GM06990 (cell line): ENCODE measurements at regions not wholly inside any gene's neighbourhood (a gene's known extent, or its start where the extent isn't known, plus 50 kb on each side); places are given as distances from the start of the nearest gene placed in this dataset.

Experiments
- DNase-seq: peaks from one replicate; pipeline ENCODE4 v3.0.0-alpha.2; 2011; ENCODE audit not compliant: insufficient read length; ENCODE audit errors: extremely low read depth
- H3K27me3 ChIP-seq: replicated peaks from 2 replicates; pipeline ENCODE4 v1.6.0; 2011; ENCODE audit warnings: low read length; ENCODE audit not compliant: control insufficient read depth, insufficient read depth
- H3K36me3 ChIP-seq: 2 replicates; pipeline ENCODE4 v1.5.1; 2011; ENCODE audit warnings: low read length; ENCODE audit not compliant: control insufficient read depth, insufficient read depth
- H3K4me3 ChIP-seq: replicated peaks from 2 replicates; pipeline ENCODE4 v1.5.1; 2011; ENCODE audit warnings: low read depth, mild to moderate bottlenecking, control low read depth, low read length
- CTCF ChIP-seq: IDR thresholded peaks from 2 replicates; pipeline ENCODE4 v1.5.1; 2011; ENCODE audit warnings: low read length, control low read depth, mild to moderate bottlenecking, inconsistent platforms; ENCODE audit not compliant: insufficient read depth, poor library complexity, severe bottlenecking

GRCh38 chr20:17819395-17820093 is 119.8 kb downstream of the BANF2 start:
- DNase-seq = no peak
- H3K27me3 ChIP-seq = no peaks in the 10 kb centered on the region
- no peaks in the 10 kb centered on the region for H3K36me3 ChIP-seq
- no peak overlapping the region for H3K4me3 ChIP-seq
- TF ChIP-seq CTCF = no peak

GRCh38 chr20:17818187-17818586 is 118.4 kb downstream of the BANF2 start:
- no peak for TF ChIP-seq CTCF
- H3K4me3 ChIP-seq = no peak overlapping the region
- no peak for DNase-seq
- no peaks in the 10 kb centered on the region for H3K27me3 ChIP-seq
- no peaks in the 10 kb centered on the region for H3K36me3 ChIP-seq

GRCh38 chr20:17816804-17817587 is 117.2 kb downstream of the BANF2 start:
- no peak for DNase-seq
- H3K4me3 ChIP-seq = no peak overlapping the region
- no peaks in the 10 kb centered on the region for H3K27me3 ChIP-seq
- TF ChIP-seq CTCF = no peak
- H3K36me3 ChIP-seq = no peaks in the 10 kb centered on the region

GRCh38 chr20:17811628-17811965 is 111.8 kb downstream of the BANF2 start:
- Histone ChIP-seq H3K4me3 (no peak overlapping the region), H3K27me3 (no peaks in the 10 kb centered on the region), H3K36me3 (no peaks in the 10 kb centered on the region)
- DNase-seq = no peak
- TF ChIP-seq CTCF = no peak

GRCh38 chr20:17810847-17811627 is 111.3 kb downstream of the BANF2 start:
- TF ChIP-seq CTCF = no peak
- no peak overlapping the region for H3K4me3 ChIP-seq
- no peak for DNase-seq
- no peaks in the 10 kb centered on the region for H3K27me3 ChIP-seq
- H3K36me3 ChIP-seq = no peaks in the 10 kb centered on the region
